Cardiac muscle cell (in vitro differentiated cells and primary cell): ENCODE measurements at regions not wholly inside any gene's neighbourhood (a gene's known extent, or its start where the extent isn't known, plus 50 kb on each side); places are given as distances from the start of the nearest gene placed in this dataset.

Experiments used
- DNase-seq, 2 donors: peaks; one replicate each; pipeline versions ENCODE4 v3.0.0 to v3.0.0-alpha.2; 2010 to 2017; ENCODE audit warnings: low read depth in 1 of 2, low spot score in 1 of 2
- H3K27ac ChIP-seq: fragments of 200-600 bp; sonication (generic); 2 replicates; pipeline ENCODE4 v1.5.1; 2016
- H3K27me3 ChIP-seq: fragments of 200-600 bp; sonication (generic); 2 replicates; pipeline ENCODE4 v1.6.0; 2016; ENCODE audit warnings: control low read depth
- H3K36me3 ChIP-seq: fragments of 200-600 bp; sonication (generic); 2 replicates; pipeline ENCODE4 v1.5.1; 2016; ENCODE audit warnings: control low read depth
- H3K4me1 ChIP-seq: fragments of 200-600 bp; sonication (generic); 2 replicates; pipeline ENCODE4 v1.8.1; 2017; ENCODE audit warnings: low read depth, mild to moderate bottlenecking, mixed run types
- H3K4me3 ChIP-seq: fragments of 200-600 bp; sonication (generic); 2 replicates; pipeline ENCODE4 v1.5.1; 2016; ENCODE audit warnings: mild to moderate bottlenecking
- H3K9me3 ChIP-seq: fragments of 200-600 bp; sonication (generic); 2 replicates; pipeline ENCODE4 v1.5.1; 2017; ENCODE audit warnings: low read depth, mild to moderate bottlenecking, control low read depth
- CTCF ChIP-seq: IDR thresholded peaks from 2 replicates; pipeline ENCODE4 v1.5.1; 2012; ENCODE audit warnings: low read depth, mild to moderate bottlenecking, low read length

GRCh38 chr4:96305030-96305429 lies 465.1 kb downstream of the PDHA2 start:
- H3K27me3 ChIP-seq = no peaks in the 10 kb centered on the region
- no peak for TF ChIP-seq CTCF
- H3K27ac ChIP-seq = no peak overlapping the region
- H3K4me1 ChIP-seq = no peaks in the 10 kb centered on the region
- no peaks in the 10 kb centered on the region for H3K9me3 ChIP-seq
- H3K4me3 ChIP-seq = no peak overlapping the region
- peak in 1 of 2 donors; percentile 7 for DNase-seq
- no peaks in the 10 kb centered on the region for H3K36me3 ChIP-seq

- Histone ChIP-seq H3K27ac (no peak overlapping the region), H3K27me3 (no peaks in the 10 kb centered on the region), H3K4me1 (no peaks in the 10 kb centered on the region), H3K36me3 (no peaks in the 10 kb centered on the region), H3K9me3 (no peaks in the 10 kb centered on the region), H3K4me3 (no peak overlapping the region)
- peak in 1 of 2 donors; percentile 21 for DNase-seq
- no peak for TF ChIP-seq CTCF
These were observed 472.3 kb downstream of the PDHA2 start for GRCh38 chr4:96312046-96312685.

- Histone ChIP-seq H3K4me3 (no peak overlapping the region), H3K27me3 (no peaks in the 10 kb centered on the region), H3K27ac (no peak overlapping the region), H3K9me3 (no peaks in the 10 kb centered on the region), H3K4me1 (no peaks in the 10 kb centered on the region), H3K36me3 (no peaks in the 10 kb centered on the region)
- DNase-seq = peak; percentile 39 to 58
- no peak for TF ChIP-seq CTCF
These were observed 475.9 kb downstream of the PDHA2 start for GRCh38 chr4:96315815-96316214.

- no peaks in the 10 kb centered on the region for H3K4me1 ChIP-seq
- TF ChIP-seq CTCF = no peak
- no peaks in the 10 kb centered on the region for H3K27me3 ChIP-seq
- H3K36me3 ChIP-seq = no peaks in the 10 kb centered on the region
- H3K9me3 ChIP-seq = no peaks in the 10 kb centered on the region
- no peak overlapping the region for H3K27ac ChIP-seq
- no peak for DNase-seq
- no peak overlapping the region for H3K4me3 ChIP-seq
These were observed 476.9 kb downstream of the PDHA2 start for GRCh38 chr4:96316776-96317175.

DNA sequence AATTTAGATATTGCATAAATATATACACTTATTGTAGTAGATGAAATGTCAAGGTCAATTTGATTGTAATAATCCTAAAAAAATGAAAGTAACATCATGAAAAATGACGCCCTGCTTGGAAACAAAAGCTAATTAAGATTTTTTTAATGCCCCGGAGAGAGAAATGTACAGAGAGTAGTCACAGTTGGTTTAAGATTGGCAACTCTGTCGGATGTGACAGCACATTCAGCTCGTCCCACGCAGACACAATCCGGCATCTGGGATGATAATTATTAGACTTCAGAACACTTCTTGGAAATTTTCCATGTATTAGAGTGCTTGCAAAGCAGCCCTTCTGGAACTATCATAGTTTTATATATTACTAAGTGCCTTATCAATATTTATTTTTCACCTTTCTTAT lies 478.0 kb downstream of the PDHA2 start:
- no peak for TF ChIP-seq CTCF

More for the DNA sequence above, 478.0 kb downstream of the PDHA2 start:
- no peaks in the 10 kb centered on the region for H3K4me1 ChIP-seq
- no peak overlapping the region for H3K4me3 ChIP-seq
- no peaks in the 10 kb centered on the region for H3K36me3 ChIP-seq
- no peak overlapping the region for H3K27ac ChIP-seq
- no peaks in the 10 kb centered on the region for H3K27me3 ChIP-seq
- H3K9me3 ChIP-seq = no peaks in the 10 kb centered on the region
- peak in 1 of 2 donors; percentile 14 for DNase-seq
